Nephron progenitor cell (in vitro differentiated cells): ENCODE measurements at regions not wholly inside any gene's neighbourhood (a gene's known extent, or its start where the extent isn't known, plus 50 kb on each side); places are given as distances from the start of the nearest gene placed in this dataset.

ENCODE experiments used
- DNase-seq: peaks from one replicate; pipeline ENCODE4 v3.0.0; 2021
- H3K27ac Mint-ChIP-seq: 2 replicates; pipeline ENCODE4 v1.8.0; 2021; ENCODE audit warnings: mild to moderate bottlenecking, moderate library complexity, mixed read lengths
- H3K27me3 Mint-ChIP-seq: 2 replicates; pipeline ENCODE4 v1.8.0; 2021; ENCODE audit warnings: mild to moderate bottlenecking, low read depth, mixed read lengths; ENCODE audit not compliant: poor library complexity
- H3K36me3 Mint-ChIP-seq: 2 replicates; pipeline ENCODE4 v1.8.0; 2021; ENCODE audit warnings: low read depth, mixed read lengths
- H3K4me1 Mint-ChIP-seq: 2 replicates; pipeline ENCODE4 v1.8.0; 2021; ENCODE audit warnings: mixed read lengths
- H3K4me3 Mint-ChIP-seq: 2 replicates; pipeline ENCODE4 v1.8.0; 2021; ENCODE audit warnings: mild to moderate bottlenecking, moderate library complexity, mixed read lengths
- H3K9me3 Mint-ChIP-seq: 2 replicates; pipeline ENCODE4 v1.8.0; 2021; ENCODE audit warnings: mild to moderate bottlenecking, moderate library complexity, mixed read lengths
- CTCF ChIP-seq: fragments of 200-600 bp; sonication (generic); IDR thresholded peaks from 2 replicates; pipeline ENCODE4 v1.5.0; 2021; ENCODE audit warnings: antibody characterized with exemption

- TF ChIP-seq CTCF: no peak
- Mint-ChIP-seq H3K27ac (peak overlapping the region; percentile 90), H3K4me1 (peaks cover 72% of the 10 kb centered on the region), H3K36me3 (no peaks in the 10 kb centered on the region), H3K9me3 (no peaks in the 10 kb centered on the region), H3K27me3 (peaks cover 19% of the 10 kb centered on the region), H3K4me3 (peak overlapping the region; percentile 53)
- peak; percentile 25 for DNase-seq
Observed at GRCh38 chr3:127424766-127425504, 137.1 kb upstream of the PRR20G start.

GRCh38 chr3:127423856-127424765 is 136.3 kb upstream of the PRR20G start:
- Mint-ChIP-seq H3K4me1 (peaks cover 80% of the 10 kb centered on the region), H3K27me3 (peaks cover 21% of the 10 kb centered on the region), H3K36me3 (no peaks in the 10 kb centered on the region), H3K4me3 (no peak overlapping the region), H3K27ac (peak overlapping the region; percentile 33), H3K9me3 (no peaks in the 10 kb centered on the region)
- TF ChIP-seq CTCF: no peak
- no peak for DNase-seq

GRCh38 chr3:127422663-127423375 is 135.0 kb upstream of the PRR20G start:
- no peak for DNase-seq
- TF ChIP-seq CTCF: no peak
- Mint-ChIP-seq H3K27me3 (peaks cover 16% of the 10 kb centered on the region), H3K36me3 (no peaks in the 10 kb centered on the region), H3K27ac (no peak overlapping the region), H3K9me3 (no peaks in the 10 kb centered on the region), H3K4me1 (peaks cover 88% of the 10 kb centered on the region), H3K4me3 (no peak overlapping the region)

GRCh38 chr3:127421943-127422662 is 134.3 kb upstream of the PRR20G start:
- H3K4me3 Mint-ChIP-seq: no peak overlapping the region
- peaks cover 89% of the 10 kb centered on the region for H3K4me1 Mint-ChIP-seq
- no peak overlapping the region for H3K27ac Mint-ChIP-seq
- H3K9me3 Mint-ChIP-seq: no peaks in the 10 kb centered on the region
- H3K27me3 Mint-ChIP-seq: peaks cover 16% of the 10 kb centered on the region
- no peak for DNase-seq
- no peak for TF ChIP-seq CTCF
- no peaks in the 10 kb centered on the region for H3K36me3 Mint-ChIP-seq

GRCh38 chr3:127420829-127421228 is 133.0 kb upstream of the PRR20G start:
- DNase-seq: no peak
- no peak for TF ChIP-seq CTCF
- Mint-ChIP-seq H3K36me3 (no peaks in the 10 kb centered on the region), H3K27ac (no peak overlapping the region), H3K27me3 (peaks cover 14% of the 10 kb centered on the region), H3K4me1 (peaks cover 77% of the 10 kb centered on the region), H3K9me3 (no peaks in the 10 kb centered on the region), H3K4me3 (no peak overlapping the region)
